ENCODE measurements at regions not wholly inside any gene's neighbourhood (a gene's known extent, or its start where the extent isn't known, plus 50 kb on each side); places are given as distances from the start of the nearest gene placed in this dataset.

DNA sequence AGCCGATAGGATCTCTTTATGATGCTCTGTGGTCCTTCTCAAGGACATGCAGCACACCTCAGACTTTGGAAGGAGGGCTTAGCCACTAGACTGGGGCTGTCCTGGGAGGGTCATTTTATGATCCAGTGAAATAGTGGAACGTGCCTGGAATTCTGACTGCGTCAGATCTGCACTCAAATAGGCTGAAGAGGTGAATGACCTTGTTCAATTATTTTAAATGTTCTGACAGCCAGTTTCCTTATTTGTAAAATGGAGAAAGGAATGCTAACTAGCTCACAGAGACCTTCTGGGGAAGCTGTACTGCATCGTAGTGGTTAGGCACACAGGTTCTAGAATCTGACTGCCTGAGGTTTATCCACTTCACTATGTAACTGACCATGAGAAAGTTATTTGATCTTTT lies 587.5 kb downstream of the MAFB start:
- TF ChIP-seq, protein P1, sequence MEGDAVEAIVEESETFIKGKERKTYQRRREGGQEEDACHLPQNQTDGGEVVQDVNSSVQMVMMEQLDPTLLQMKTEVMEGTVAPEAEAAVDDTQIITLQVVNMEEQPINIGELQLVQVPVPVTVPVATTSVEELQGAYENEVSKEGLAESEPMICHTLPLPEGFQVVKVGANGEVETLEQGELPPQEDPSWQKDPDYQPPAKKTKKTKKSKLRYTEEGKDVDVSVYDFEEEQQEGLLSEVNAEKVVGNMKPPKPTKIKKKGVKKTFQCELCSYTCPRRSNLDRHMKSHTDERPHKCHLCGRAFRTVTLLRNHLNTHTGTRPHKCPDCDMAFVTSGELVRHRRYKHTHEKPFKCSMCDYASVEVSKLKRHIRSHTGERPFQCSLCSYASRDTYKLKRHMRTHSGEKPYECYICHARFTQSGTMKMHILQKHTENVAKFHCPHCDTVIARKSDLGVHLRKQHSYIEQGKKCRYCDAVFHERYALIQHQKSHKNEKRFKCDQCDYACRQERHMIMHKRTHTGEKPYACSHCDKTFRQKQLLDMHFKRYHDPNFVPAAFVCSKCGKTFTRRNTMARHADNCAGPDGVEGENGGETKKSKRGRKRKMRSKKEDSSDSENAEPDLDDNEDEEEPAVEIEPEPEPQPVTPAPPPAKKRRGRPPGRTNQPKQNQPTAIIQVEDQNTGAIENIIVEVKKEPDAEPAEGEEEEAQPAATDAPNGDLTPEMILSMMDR (IDR thresholded peaks at IDR 0.05; ENCODE audit: insufficient read depth, low read length), result no peak
- TF ChIP-seq, protein P2, sequence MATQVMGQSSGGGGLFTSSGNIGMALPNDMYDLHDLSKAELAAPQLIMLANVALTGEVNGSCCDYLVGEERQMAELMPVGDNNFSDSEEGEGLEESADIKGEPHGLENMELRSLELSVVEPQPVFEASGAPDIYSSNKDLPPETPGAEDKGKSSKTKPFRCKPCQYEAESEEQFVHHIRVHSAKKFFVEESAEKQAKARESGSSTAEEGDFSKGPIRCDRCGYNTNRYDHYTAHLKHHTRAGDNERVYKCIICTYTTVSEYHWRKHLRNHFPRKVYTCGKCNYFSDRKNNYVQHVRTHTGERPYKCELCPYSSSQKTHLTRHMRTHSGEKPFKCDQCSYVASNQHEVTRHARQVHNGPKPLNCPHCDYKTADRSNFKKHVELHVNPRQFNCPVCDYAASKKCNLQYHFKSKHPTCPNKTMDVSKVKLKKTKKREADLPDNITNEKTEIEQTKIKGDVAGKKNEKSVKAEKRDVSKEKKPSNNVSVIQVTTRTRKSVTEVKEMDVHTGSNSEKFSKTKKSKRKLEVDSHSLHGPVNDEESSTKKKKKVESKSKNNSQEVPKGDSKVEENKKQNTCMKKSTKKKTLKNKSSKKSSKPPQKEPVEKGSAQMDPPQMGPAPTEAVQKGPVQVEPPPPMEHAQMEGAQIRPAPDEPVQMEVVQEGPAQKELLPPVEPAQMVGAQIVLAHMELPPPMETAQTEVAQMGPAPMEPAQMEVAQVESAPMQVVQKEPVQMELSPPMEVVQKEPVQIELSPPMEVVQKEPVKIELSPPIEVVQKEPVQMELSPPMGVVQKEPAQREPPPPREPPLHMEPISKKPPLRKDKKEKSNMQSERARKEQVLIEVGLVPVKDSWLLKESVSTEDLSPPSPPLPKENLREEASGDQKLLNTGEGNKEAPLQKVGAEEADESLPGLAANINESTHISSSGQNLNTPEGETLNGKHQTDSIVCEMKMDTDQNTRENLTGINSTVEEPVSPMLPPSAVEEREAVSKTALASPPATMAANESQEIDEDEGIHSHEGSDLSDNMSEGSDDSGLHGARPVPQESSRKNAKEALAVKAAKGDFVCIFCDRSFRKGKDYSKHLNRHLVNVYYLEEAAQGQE (IDR thresholded peaks at IDR 0.05; ENCODE audit: insufficient replicate concordance, low read depth), result no peak
- no peak for TF ChIP-seq POLR2AphosphoS5 (IDR thresholded peaks at IDR 0.05; ENCODE audit: low read depth)
- TF ChIP-seq GABPA (IDR thresholded peaks at IDR 0.05; ENCODE audit: low read depth), result no peak
- no peak for TF ChIP-seq SPI1 (IDR thresholded peaks at IDR 0.05; ENCODE audit: borderline replicate concordance, low read depth)
